HepG2 (cell line): ENCODE measurements at regions not wholly inside any gene's neighbourhood (a gene's known extent, or its start where the extent isn't known, plus 50 kb on each side); places are given as distances from the start of the nearest gene placed in this dataset.

Experiments
- ATF6 ChIP-seq: sonication (generic); formaldehyde crosslinking; conservative IDR thresholded peaks from 2 replicates; pipeline ENCODE4 v1.4.0; 2020; ENCODE audit warnings: missing genetic modification reagents
- ESRRA ChIP-seq: sonication (generic); formaldehyde crosslinking; IDR thresholded peaks from 2 replicates; pipeline ENCODE4 v1.5.1; 2020; ENCODE audit warnings: mild to moderate bottlenecking, low read depth, missing genetic modification reagents
- ETS1 ChIP-seq: sonication (generic); formaldehyde crosslinking; IDR thresholded peaks from 2 replicates; pipeline ENCODE4 v1.4.0; 2020; ENCODE audit warnings: missing genetic modification reagents
- HOXA7 ChIP-seq: sonication (generic); formaldehyde crosslinking; IDR thresholded peaks from 2 replicates; pipeline ENCODE4 v1.8.1; 2022; ENCODE audit warnings: mild to moderate bottlenecking, missing genetic modification reagents, moderate library complexity
- JDP2 ChIP-seq: sonication (generic); formaldehyde crosslinking; IDR thresholded peaks from 2 replicates; pipeline ENCODE4 v1.8.1; 2022; ENCODE audit warnings: missing genetic modification reagents, borderline replicate concordance
- MTF1 ChIP-seq: sonication (generic); formaldehyde crosslinking; IDR thresholded peaks from 2 replicates; pipeline ENCODE4 v1.5.0; 2020; ENCODE audit warnings: missing genetic modification reagents
- MXD4 ChIP-seq: IDR thresholded peaks from 2 replicates; pipeline ENCODE4 v1.6.1; 2016; ENCODE audit warnings: mild to moderate bottlenecking, missing biosample characterization, missing genetic modification reagents
- NFKB2 ChIP-seq: sonication (generic); formaldehyde crosslinking; IDR thresholded peaks from 2 replicates; pipeline ENCODE4 v1.4.0; 2020; ENCODE audit warnings: missing genetic modification reagents, borderline replicate concordance
- PRDM10 ChIP-seq: sonication (generic); formaldehyde crosslinking; IDR thresholded peaks from 2 replicates; pipeline ENCODE4 v1.4.0; 2020; ENCODE audit warnings: low read depth, missing genetic modification reagents
- PTBP1 ChIP-seq: fragments of 200-400 bp; formaldehyde crosslinking; IDR thresholded peaks from 2 replicates; pipeline ENCODE4 v1.6.1; 2018; ENCODE audit warnings: low read length, low read depth; ENCODE audit not compliant: poor library complexity, severe bottlenecking
- SAP130 ChIP-seq: IDR thresholded peaks from 2 replicates; pipeline ENCODE4 v1.6.1; 2016; ENCODE audit warnings: low read depth
- TFAP4 ChIP-seq: sonication (generic); IDR thresholded peaks from 2 replicates; pipeline ENCODE4 v1.6.1; 2016; ENCODE audit warnings: low read depth, borderline replicate concordance
- ZBTB8A ChIP-seq: sonication (generic); formaldehyde crosslinking; IDR thresholded peaks from 2 replicates; pipeline ENCODE4 v1.4.0; 2020; ENCODE audit warnings: mild to moderate bottlenecking, low read depth, missing genetic modification reagents, borderline replicate concordance
- ZNF121 ChIP-seq: sonication (generic); formaldehyde crosslinking; IDR thresholded peaks from 2 replicates; pipeline ENCODE4 v1.5.0; 2020; ENCODE audit warnings: mild to moderate bottlenecking, missing genetic modification reagents
- ZNF34 ChIP-seq: sonication (generic); formaldehyde crosslinking; IDR thresholded peaks from 2 replicates; pipeline ENCODE4 v1.4.0; 2020; ENCODE audit warnings: mild to moderate bottlenecking, missing genetic modification reagents, borderline replicate concordance
- ZNF367 ChIP-seq: sonication (generic); formaldehyde crosslinking; IDR thresholded peaks from 2 replicates; pipeline ENCODE4 v1.4.0; 2020; ENCODE audit warnings: missing genetic modification reagents, borderline replicate concordance
- ZNF501 ChIP-seq: sonication (generic); formaldehyde crosslinking; IDR thresholded peaks from 2 replicates; pipeline ENCODE4 v1.5.1; 2020; ENCODE audit warnings: mild to moderate bottlenecking, moderate library complexity, missing genetic modification reagents

GRCh38 chr20:50244352-50245149 lies 53.9 kb downstream of the CEBPB start (continued):
- TF ChIP-seq ATF6 (no peak), PRDM10 (CRISPR knock-in tag) (no peak), ZBTB8A (CRISPR knock-in tag) (no peak), ESRRA (CRISPR knock-in tag) (no peak), ZNF367 (CRISPR knock-in tag) (no peak), PTBP1 (peak; percentile 30), ETS1 (CRISPR knock-in tag) (no peak), NFKB2 (no peak), MTF1 (no peak), SAP130 (CRISPR knock-in tag) (no peak), ZNF121 (CRISPR knock-in tag) (no peak), ZNF34 (CRISPR knock-in tag) (no peak), HOXA7 (CRISPR knock-in tag) (no peak), ZNF501 (CRISPR knock-in tag) (no peak), MXD4 (CRISPR knock-in tag) (no peak), JDP2 (CRISPR knock-in tag) (no peak), TFAP4 (no peak)
